ENCODE measurements at regions not wholly inside any gene's neighbourhood (a gene's known extent, or its start where the extent isn't known, plus 50 kb on each side); places are given as distances from the start of the nearest gene placed in this dataset.
"Not testable (repeated sequence)": the region's sequence is repeated elsewhere in the genome, so short reads cannot be mapped to it uniquely, and the experiment has no call there.

GRCh38 chr2:239865856-239866255 lies 159.3 kb downstream of the NDUFA10 start:
- not testable (repeated sequence) for DNase-seq (ENCODE audit: low spot score)

- DNase-seq (ENCODE audit: low spot score): no peak
Measured at GRCh38 chr2:239865059-239865639, 160.0 kb downstream of the NDUFA10 start.

- no peak for DNase-seq (ENCODE audit: low spot score)
Measured at GRCh38 chr2:239864247-239865058, 160.7 kb downstream of the NDUFA10 start.

GRCh38 chr2:239862613-239863012 lies 162.5 kb downstream of the NDUFA10 start:
- no peak for DNase-seq (ENCODE audit: low spot score)

GRCh38 chr2:239858179-239858578 lies 167.0 kb downstream of the NDUFA10 start:
- peak; percentile 96 for DNase-seq (ENCODE audit: low spot score)

GRCh38 chr2:239857591-239857990 lies 167.6 kb downstream of the NDUFA10 start:
- DNase-seq (ENCODE audit: low spot score): no peak

GRCh38 chr2:239856620-239857285 lies 168.4 kb downstream of the NDUFA10 start:
- no peak for DNase-seq (ENCODE audit: low spot score)

- no peak for DNase-seq (ENCODE audit: low spot score)
Measured at GRCh38 chr2:239855863-239856587, 169.1 kb downstream of the NDUFA10 start.

GRCh38 chr2:239854596-239854995 lies 170.5 kb downstream of the NDUFA10 start:
- DNase-seq (ENCODE audit: low spot score): no peak

GRCh38 chr2:239853706-239854327 lies 171.3 kb downstream of the NDUFA10 start:
- DNase-seq (ENCODE audit: low spot score): no peak

GRCh38 chr2:239853121-239853520 lies 172.0 kb downstream of the NDUFA10 start:
- DNase-seq (ENCODE audit: low spot score): no peak

- DNase-seq (ENCODE audit: low spot score): no peak
Measured at GRCh38 chr2:239852272-239852671, 172.9 kb downstream of the NDUFA10 start.

- no peak for DNase-seq (ENCODE audit: low spot score)
Measured at GRCh38 chr2:239846789-239847676, 178.1 kb downstream of the NDUFA10 start.

GRCh38 chr2:239845968-239846367 lies 179.2 kb downstream of the NDUFA10 start:
- DNase-seq (ENCODE audit: low spot score): no peak

- no peak for DNase-seq (ENCODE audit: low spot score)
Measured at GRCh38 chr2:239839306-239839705, 185.8 kb downstream of the NDUFA10 start.

GRCh38 chr2:239836021-239836765 lies 188.9 kb downstream of the NDUFA10 start:
- no peak for DNase-seq (ENCODE audit: low spot score)

GRCh38 chr2:239835056-239835455 lies 190.1 kb downstream of the NDUFA10 start:
- DNase-seq (ENCODE audit: low spot score): no peak

GRCh38 chr2:239834143-239834542 lies 191.0 kb downstream of the NDUFA10 start:
- no peak for DNase-seq (ENCODE audit: low spot score)

- no peak for DNase-seq (ENCODE audit: low spot score)
Measured at GRCh38 chr2:239833269-239834109, 191.7 kb downstream of the NDUFA10 start.
